Posterior vena cava (tissue), 2 donors: ENCODE measurements at regions not wholly inside any gene's neighbourhood (a gene's known extent, or its start where the extent isn't known, plus 50 kb on each side); places are given as distances from the start of the nearest gene placed in this dataset.

Experiments used
- DNase-seq: peaks from one replicate; pipeline ENCODE4 v3.0.0-alpha.2; 2020; ENCODE audit warnings: low spot score
- intact Hi-C, 2 donors: fragments of 100-400 bp; cut with DNase I; formaldehyde crosslinking; loops; one replicate each; pipeline versions ENCODE4 v1.14.1 to v1.14.2; 2022 to 2023
- donor health status: DM: yes; HTN: yes; CAD: no.
- donor health status: DM: yes; HTN: yes; CAD: no.

GRCh38 chr10:2958659-2959058, 108.7 kb upstream of the PFKP start:
- DNase-seq: no peak
- intact Hi-C loops: no loop called here

GRCh38 chr10:2957785-2958184, 109.6 kb upstream of the PFKP start:
- intact Hi-C loops: no loop called here
- DNase-seq: no peak

DNA sequence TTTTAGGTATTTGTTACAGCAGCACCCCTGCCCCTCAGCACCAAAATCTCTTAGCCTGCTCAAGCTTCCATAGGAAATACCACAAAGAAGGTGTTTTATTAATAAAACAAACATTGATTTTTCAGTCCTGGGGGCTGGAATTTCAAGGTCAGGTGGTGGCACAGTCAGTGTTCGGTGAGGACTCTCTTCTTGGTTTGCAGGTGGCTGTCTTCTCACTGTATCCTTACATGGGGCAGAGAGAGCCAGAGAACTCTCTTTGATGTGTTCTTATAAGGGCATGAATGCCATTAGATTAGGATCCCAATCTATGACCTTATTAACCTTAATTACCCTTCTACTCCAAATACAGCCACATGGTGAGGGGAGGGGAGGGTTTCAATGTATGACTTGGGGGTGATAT, 112.3 kb upstream of the PFKP start:
- intact Hi-C loops: no loop called here
- DNase-seq: no peak

GRCh38 chr10:2953495-2953894, 113.9 kb upstream of the PFKP start:
- intact Hi-C loops: no loop called here

GRCh38 chr10:2951235-2951835, 116.0 kb upstream of the PFKP start:
- intact Hi-C loops: no loop called here

More at GRCh38 chr10:2953495-2953894, 113.9 kb upstream of the PFKP start:
- DNase-seq: no peak

GRCh38 chr10:2950546-2950945, 116.8 kb upstream of the PFKP start:
- no peak for DNase-seq
- intact Hi-C loops: no loop called here

More at GRCh38 chr10:2951235-2951835, 116.0 kb upstream of the PFKP start:
- DNase-seq: no peak

DNA sequence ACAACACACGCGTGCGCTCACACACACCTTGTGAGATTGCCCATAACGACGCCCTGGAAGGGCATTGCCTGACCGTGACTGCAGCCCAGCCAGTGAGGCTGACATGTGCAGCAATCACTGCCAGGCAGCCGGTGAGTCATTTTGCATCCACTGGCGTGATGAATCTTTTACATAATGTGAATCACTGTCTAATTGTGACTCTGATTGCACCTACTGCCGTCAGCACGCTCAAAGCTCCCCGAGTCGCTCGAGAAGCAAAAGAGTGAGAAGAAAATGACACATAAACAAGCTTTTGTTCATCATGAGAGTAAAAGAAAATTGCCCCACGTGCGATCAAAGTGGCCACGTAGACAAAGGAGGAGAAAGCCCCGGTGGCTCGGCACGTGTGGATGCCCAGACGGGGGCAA, 117.4 kb upstream of the PFKP start:
- DNase-seq: no peak
- intact Hi-C loops: no loop called here

- no peak for DNase-seq
- intact Hi-C loops: no loop called here
These were observed 118.0 kb upstream of the PFKP start for GRCh38 chr10:2949221-2949947.

DNA sequence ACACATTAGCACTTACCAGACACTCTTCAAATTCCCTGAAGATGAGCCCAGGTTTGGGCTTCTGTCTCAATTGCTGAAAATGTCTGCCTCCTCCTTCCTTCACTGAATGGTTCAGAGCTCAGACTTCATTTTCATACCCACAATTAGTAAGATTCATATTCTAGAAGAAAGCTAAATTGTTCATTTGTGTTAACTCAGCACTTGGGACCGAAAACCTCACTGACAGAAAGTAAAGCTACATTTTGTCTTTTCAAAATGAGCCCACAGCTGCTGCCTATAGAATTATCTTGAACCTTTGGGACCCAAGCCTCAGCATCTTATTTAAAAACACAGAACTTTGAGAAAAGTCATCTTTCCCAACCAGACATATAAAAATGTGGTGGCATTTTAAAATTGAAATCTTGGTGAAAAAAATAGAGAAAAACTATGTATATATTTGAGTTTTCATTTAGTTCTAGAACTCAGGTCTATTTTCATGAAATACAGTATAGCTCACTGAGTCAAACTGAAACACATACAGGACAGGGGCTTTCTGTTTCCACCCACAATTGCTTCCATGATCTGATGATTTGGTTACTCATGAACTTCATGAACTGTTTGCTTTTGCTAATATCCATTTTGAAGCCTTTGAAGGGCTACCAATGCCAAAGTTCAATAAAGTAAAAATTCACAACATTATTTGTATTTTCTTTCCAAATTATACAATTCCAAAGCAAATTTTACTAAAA, 119.1 kb upstream of the PFKP start:
- intact Hi-C loops: no loop called here
- DNase-seq: no peak

GRCh38 chr10:2944788-2945187, 122.6 kb upstream of the PFKP start:
- intact Hi-C loops: no loop called here
- no peak for DNase-seq

DNA sequence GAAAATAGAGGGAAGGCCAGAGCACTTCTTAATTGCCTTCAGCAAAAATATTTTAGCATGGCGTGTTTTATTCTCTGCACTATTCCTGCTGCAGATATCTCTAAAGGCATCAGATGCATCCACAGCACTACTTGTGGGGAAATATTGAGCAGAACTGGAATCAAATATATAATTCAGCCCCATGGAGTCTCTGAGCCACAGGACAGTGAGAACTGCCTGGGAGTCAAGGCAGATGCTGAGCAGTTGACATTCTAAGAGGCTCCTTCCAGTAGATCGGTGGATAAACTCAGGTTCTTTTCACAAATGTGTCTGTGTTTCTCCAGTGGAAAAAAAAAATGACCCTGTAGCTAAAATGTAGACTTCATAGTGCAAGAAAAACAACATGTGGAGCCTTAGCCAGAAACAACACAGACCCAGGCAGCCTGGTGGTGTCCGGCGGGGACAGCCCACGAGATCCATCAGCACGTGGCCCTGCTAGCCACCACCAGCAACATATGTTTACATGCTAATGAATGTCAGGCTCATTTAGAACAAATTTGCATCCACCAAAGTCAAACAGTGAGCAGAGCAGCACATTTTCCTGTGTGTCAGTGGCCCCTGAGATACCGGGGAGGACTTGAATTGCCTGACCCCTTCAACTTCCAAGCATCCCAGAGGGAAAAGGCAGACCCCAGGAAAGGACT, 123.3 kb upstream of the PFKP start:
- intact Hi-C loops: no loop called here
- no peak for DNase-seq

GRCh38 chr10:2942938-2943337, 124.4 kb upstream of the PFKP start:
- DNase-seq: no peak
- intact Hi-C loops: no loop called here

DNA sequence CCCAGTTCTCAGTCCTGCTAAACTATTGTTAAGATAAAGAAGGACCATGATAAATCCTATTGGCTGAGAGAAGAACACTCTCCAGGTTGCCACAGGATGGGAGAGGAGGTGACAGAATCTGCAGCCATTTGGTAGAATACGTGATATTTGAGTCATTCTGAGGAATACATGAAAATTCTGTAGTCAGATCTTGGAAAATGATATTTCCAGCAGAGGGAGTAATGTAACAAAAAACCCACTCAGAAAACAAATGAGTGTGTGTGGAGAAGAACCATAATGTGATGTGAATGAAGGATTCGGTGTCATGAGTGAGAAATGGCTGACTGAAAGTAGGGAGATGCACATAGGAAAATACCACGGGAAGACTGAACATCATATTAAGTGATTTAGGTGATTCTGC, 128.5 kb upstream of the PFKP start:
- no peak for DNase-seq
- intact Hi-C loops: loop anchor here in 1 of 2 donors (10.0 kb wide), 1 partner anchor 96 kb away; no protein-coding TSS in a partner anchor

DNA sequence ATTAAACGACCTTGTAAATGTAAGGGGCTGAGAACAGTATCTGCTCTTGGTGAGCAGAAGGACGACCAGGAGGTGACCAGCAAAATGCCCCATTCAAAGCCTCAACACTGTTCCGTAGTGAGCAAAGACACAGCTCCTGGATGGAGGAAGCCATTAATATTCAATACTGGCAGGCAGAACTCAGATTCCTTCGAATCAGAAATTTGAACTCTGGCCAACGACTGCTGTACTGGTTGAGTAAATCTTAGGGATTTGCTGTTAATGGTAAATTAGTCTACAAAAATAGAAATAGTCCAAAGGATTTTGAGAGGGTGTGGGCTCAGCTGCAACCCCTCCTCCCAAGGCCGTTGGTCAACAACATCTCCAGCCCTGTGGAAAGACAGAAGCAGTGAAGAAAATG, 130.5 kb upstream of the PFKP start:
- intact Hi-C loops: loop anchor here in 1 of 2 donors (10.0 kb wide), 1 partner anchor 98 kb away; no protein-coding TSS in a partner anchor
- no peak for DNase-seq

- intact Hi-C loops: loop anchor here in 1 of 2 donors (10.0 kb wide), 1 partner anchor 99 kb away; no protein-coding TSS in a partner anchor
- no peak for DNase-seq
These were observed 131.5 kb upstream of the PFKP start for GRCh38 chr10:2935647-2936386.

DNA sequence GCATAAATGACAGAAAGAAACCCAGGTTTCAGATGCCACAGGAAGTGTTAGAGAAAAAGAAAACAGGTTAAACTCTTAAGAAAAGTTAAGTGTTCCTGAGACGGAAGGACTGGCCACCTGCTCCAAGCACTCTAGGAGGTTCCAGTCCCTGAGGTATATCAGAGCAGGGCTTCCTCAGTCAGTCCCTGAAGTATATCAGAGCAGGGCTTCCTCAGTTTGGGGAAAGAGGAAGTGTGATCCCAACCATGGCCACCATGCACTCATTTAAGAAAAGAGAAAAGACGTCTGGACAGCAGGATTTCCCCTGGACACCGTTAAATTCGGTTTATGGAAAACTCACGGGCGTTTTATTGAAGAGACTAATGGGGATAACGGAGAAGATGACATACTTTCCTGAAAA, 133.4 kb upstream of the PFKP start:
- intact Hi-C loops: loop anchor here in 1 of 2 donors (10.0 kb wide), 1 partner anchor 101 kb away; no protein-coding TSS in a partner anchor
- no peak for DNase-seq

GRCh38 chr10:2933519-2933918, 133.8 kb upstream of the PFKP start:
- no peak for DNase-seq
- intact Hi-C loops: loop anchor here in 1 of 2 donors (10.0 kb wide), 1 partner anchor 101 kb away; no protein-coding TSS in a partner anchor

DNA sequence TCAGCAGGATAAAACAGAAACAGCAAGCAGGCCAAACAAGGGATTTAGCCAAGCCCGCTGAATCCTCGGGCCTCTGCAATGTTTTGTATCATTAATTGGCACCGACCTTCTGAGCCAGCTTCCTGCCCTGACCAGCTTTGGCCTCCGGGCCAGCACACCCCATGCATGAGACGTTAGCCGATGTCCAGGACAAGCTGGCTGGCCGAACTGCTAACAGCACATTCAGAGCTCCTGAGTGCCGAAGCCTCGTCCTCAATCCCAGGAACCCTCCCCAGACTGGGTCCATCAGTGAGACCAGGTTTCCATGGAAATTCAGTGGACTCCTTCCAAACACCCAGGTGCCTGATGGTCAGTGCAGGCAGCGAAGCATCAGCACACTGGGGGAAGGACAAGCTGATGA, 134.3 kb upstream of the PFKP start:
- intact Hi-C loops: loop anchor here in 1 of 2 donors (10.0 kb wide), 1 partner anchor 102 kb away; no protein-coding TSS in a partner anchor

More for the DNA sequence above, 134.3 kb upstream of the PFKP start:
- DNase-seq: no peak
